Fibroblast of lung (primary cell): ENCODE measurements at regions not wholly inside any gene's neighbourhood (a gene's known extent, or its start where the extent isn't known, plus 50 kb on each side); places are given as distances from the start of the nearest gene placed in this dataset.
A peak's percentile ranks its signal among the peaks of the same experiment; 100 is the strongest.

Experiments used
- DNase-seq, 2 donors: peaks; one replicate each; pipeline versions ENCODE4 v3.0.0 to v3.0.0-alpha.2; 2010; ENCODE audit warnings: low read depth in 2 of 2
- H2AFZ ChIP-seq: 2 replicates; pipeline ENCODE4 v1.5.1; 2012; ENCODE audit warnings: low read length, control low read depth, inconsistent platforms
- H3K27ac ChIP-seq: 2 replicates; pipeline ENCODE4 v1.5.1; 2011; ENCODE audit warnings: low read length, control low read depth; ENCODE audit not compliant: insufficient read depth
- H3K27me3 ChIP-seq: 2 replicates; pipeline ENCODE4 v1.5.1; 2011; ENCODE audit warnings: mild to moderate bottlenecking, low read length; ENCODE audit not compliant: control insufficient read depth, insufficient read depth
- H3K36me3 ChIP-seq: 2 replicates; pipeline ENCODE4 v1.5.1; 2011; ENCODE audit warnings: low read length; ENCODE audit not compliant: control insufficient read depth, insufficient read depth
- H3K4me1 ChIP-seq: 2 replicates; pipeline ENCODE4 v1.5.1; 2011; ENCODE audit warnings: low read length; ENCODE audit not compliant: control insufficient read depth, insufficient read depth; ENCODE audit errors: extremely low read depth
- H3K4me2 ChIP-seq: 2 replicates; pipeline ENCODE4 v1.5.1; 2011; ENCODE audit warnings: low read length, control low read depth; ENCODE audit not compliant: insufficient read depth; ENCODE audit errors: extremely low read depth
- H3K4me3 ChIP-seq, 4 experiments: fragments of 200-600 bp in 1 of 4; sonication (generic) in 1 of 4; replicated peaks in 1 of 4; 2 replicates each; pipeline ENCODE4 v1.5.1; 2011 to 2016; ENCODE audit warnings: low read length in 4 of 4, low read depth in 3 of 4, mild to moderate bottlenecking in 3 of 4, control low read depth in 2 of 4, inconsistent platforms in 1 of 4, mixed read lengths in 1 of 4; ENCODE audit not compliant: insufficient read depth in 1 of 4; ENCODE audit errors: control extremely low read depth in 1 of 4
- H3K79me2 ChIP-seq: 2 replicates; pipeline ENCODE4 v1.5.1; 2012; ENCODE audit warnings: mild to moderate bottlenecking, low read length, inconsistent platforms; ENCODE audit not compliant: control insufficient read depth, insufficient read depth
- H3K9ac ChIP-seq: 2 replicates; pipeline ENCODE4 v1.5.1; 2011; ENCODE audit warnings: mild to moderate bottlenecking, low read length, control low read depth; ENCODE audit not compliant: insufficient read depth
- H3K9me3 ChIP-seq: 2 replicates; pipeline ENCODE4 v1.5.1; 2012; ENCODE audit warnings: low read depth, low read length; ENCODE audit not compliant: control insufficient read depth, insufficient read depth
- H4K20me1 ChIP-seq: 2 replicates; pipeline ENCODE4 v1.5.1; 2011; ENCODE audit warnings: low read length; ENCODE audit not compliant: control insufficient read depth, insufficient read depth; ENCODE audit errors: extremely low read depth
- EZH2 ChIP-seq: IDR thresholded peaks from 2 replicates; pipeline ENCODE4 v1.5.1; 2012; ENCODE audit warnings: low read length, control low read depth, mild to moderate bottlenecking; ENCODE audit errors: missing control alignments
- TF ChIP-seq, protein P1 (sequence below), 2 donors: IDR thresholded peaks in 1 of 2; conservative IDR thresholded peaks in 1 of 2; 1 replicate in 1 of 2; 2 replicates in 1 of 2; pipeline ENCODE4 v1.5.1; 2011 to 2012; ENCODE audit warnings: low read length in 2 of 2, control low read depth in 1 of 2, inconsistent platforms in 1 of 2, low read depth in 1 of 2, mild to moderate bottlenecking in 1 of 2

DNA sequence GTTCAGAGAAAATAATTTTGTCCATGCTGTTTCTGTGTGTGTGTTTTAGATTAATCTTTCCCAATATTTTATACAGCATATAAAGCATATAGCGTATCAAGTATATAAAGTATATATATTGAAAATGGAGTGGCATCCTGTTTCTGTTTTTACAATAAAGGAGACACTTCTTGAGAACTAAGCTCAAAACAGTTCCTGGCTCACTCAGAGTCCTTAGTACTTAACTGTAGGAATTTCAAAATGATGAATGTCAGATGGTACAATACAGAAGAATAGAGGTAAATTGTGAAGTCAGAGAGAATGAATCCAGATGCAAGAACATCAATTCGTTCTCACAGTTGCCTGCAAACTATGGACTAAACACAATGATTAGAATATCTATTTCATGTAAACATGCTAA lies 68.7 kb upstream of the TAS2R1 start:
- H2AFZ ChIP-seq, result no peak overlapping the region
- no peak overlapping the region for H3K27ac ChIP-seq
- peak overlapping the region; percentile 7 for H3K4me2 ChIP-seq
- no peak for DNase-seq
- H3K9ac ChIP-seq, result no peak overlapping the region
- no peaks in the 10 kb centered on the region for H3K9me3 ChIP-seq
- no peaks in the 10 kb centered on the region for H3K36me3 ChIP-seq
- H3K27me3 ChIP-seq, result no peaks in the 10 kb centered on the region
- H3K4me3 ChIP-seq, result no peak overlapping the region
- no peaks in the 10 kb centered on the region for H4K20me1 ChIP-seq
- H3K79me2 ChIP-seq, result no peaks in the 10 kb centered on the region
- peaks cover 2% of the 10 kb centered on the region for H3K4me1 ChIP-seq
- no peak for TF ChIP-seq EZH2
- TF ChIP-seq, protein P1, sequence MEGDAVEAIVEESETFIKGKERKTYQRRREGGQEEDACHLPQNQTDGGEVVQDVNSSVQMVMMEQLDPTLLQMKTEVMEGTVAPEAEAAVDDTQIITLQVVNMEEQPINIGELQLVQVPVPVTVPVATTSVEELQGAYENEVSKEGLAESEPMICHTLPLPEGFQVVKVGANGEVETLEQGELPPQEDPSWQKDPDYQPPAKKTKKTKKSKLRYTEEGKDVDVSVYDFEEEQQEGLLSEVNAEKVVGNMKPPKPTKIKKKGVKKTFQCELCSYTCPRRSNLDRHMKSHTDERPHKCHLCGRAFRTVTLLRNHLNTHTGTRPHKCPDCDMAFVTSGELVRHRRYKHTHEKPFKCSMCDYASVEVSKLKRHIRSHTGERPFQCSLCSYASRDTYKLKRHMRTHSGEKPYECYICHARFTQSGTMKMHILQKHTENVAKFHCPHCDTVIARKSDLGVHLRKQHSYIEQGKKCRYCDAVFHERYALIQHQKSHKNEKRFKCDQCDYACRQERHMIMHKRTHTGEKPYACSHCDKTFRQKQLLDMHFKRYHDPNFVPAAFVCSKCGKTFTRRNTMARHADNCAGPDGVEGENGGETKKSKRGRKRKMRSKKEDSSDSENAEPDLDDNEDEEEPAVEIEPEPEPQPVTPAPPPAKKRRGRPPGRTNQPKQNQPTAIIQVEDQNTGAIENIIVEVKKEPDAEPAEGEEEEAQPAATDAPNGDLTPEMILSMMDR (conservative IDR thresholded peaks at IDR 0.05 in 1 of 2, IDR thresholded peaks at IDR 0.05 in 1 of 2; ENCODE audit: low read depth in 1 of 2, low read length in 2 of 2), result no peak

DNA sequence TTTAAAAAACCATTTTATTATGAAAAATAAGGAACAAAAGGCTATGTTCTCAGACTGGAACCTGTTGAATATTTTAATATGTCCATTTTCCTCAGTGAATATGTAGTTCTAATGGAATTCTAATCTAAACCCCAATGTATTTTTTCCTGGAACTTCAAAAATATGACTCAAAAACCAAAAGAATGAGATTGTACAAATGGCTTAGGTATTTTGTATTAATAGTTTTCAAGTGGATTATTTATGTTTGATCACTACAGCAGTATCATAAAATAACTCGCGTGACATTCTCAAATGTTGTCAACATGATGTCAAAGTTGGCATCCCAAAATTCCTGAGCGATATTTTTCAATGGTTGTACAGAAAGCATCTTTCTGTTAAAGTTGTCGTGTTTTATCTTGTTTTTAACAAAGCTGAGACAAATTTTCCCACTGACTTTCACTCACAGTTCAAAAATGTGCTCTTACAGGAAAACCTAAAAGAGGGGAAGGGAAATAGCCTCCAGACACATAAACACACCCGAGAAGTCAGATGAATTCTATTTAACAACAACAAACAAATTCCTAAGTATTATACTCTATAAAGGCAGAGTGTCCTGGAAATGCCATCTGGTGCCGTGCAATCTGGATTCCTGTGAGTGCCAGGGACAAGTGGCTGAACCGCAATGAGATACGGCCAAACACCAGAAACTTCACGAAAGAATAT lies 68.1 kb upstream of the TAS2R1 start:
- Histone ChIP-seq H3K4me1 (peaks cover 2% of the 10 kb centered on the region), H3K36me3 (no peaks in the 10 kb centered on the region), H3K79me2 (no peaks in the 10 kb centered on the region), H2AFZ (peak overlapping the region; percentile 28), H3K27me3 (no peaks in the 10 kb centered on the region), H4K20me1 (no peaks in the 10 kb centered on the region), H3K4me3 (no peak overlapping the region), H3K27ac (no peak overlapping the region), H3K4me2 (peak overlapping the region; percentile 62), H3K9me3 (no peaks in the 10 kb centered on the region), H3K9ac (no peak overlapping the region)
- DNase-seq, result peak; percentile 3 to 26
- no peak for TF ChIP-seq EZH2
- TF ChIP-seq, protein P1 (conservative IDR thresholded peaks at IDR 0.05 in 1 of 2, IDR thresholded peaks at IDR 0.05 in 1 of 2; ENCODE audit: low read depth in 1 of 2, low read length in 2 of 2), result no peak

DNA sequence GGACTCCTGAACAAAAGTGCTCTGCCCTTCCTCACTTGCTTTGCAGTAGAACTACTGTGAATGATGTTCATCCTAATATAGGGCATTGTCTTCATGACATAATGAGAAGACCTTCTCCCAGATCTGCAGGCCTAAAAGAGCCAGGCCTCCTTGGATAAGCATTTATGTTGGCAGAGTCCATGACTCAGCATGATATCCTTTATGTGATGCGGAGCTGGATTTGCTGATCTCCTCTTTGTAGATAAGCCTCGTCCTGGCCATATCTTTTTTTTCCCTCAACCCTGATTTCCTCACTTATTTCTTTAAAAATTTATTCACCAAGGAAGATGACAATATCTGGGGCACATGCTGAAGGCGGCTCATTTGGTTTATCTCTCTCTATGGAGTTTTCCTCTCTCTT lies 62.4 kb upstream of the TAS2R1 start:
- Histone ChIP-seq H3K9me3 (no peaks in the 10 kb centered on the region), H3K79me2 (no peaks in the 10 kb centered on the region), H3K4me1 (no peaks in the 10 kb centered on the region), H3K27ac (no peak overlapping the region), H3K27me3 (no peaks in the 10 kb centered on the region), H3K4me2 (no peak overlapping the region), H4K20me1 (no peaks in the 10 kb centered on the region), H3K4me3 (no peak overlapping the region), H3K9ac (no peak overlapping the region), H2AFZ (no peak overlapping the region), H3K36me3 (no peaks in the 10 kb centered on the region)
- TF ChIP-seq, protein P1 (conservative IDR thresholded peaks at IDR 0.05 in 1 of 2, IDR thresholded peaks at IDR 0.05 in 1 of 2; ENCODE audit: low read depth in 1 of 2, low read length in 2 of 2), result no peak
- no peak for TF ChIP-seq EZH2
- no peak for DNase-seq
